GM06990 (cell line): ENCODE measurements at regions not wholly inside any gene's neighbourhood (a gene's known extent, or its start where the extent isn't known, plus 50 kb on each side); places are given as distances from the start of the nearest gene placed in this dataset.
A peak's percentile ranks its signal among the peaks of the same experiment; 100 is the strongest.

Experiments
- DNase-seq: peaks from one replicate; pipeline ENCODE4 v3.0.0-alpha.2; 2011; ENCODE audit not compliant: insufficient read length; ENCODE audit errors: extremely low read depth
- H3K27me3 ChIP-seq: replicated peaks from 2 replicates; pipeline ENCODE4 v1.6.0; 2011; ENCODE audit warnings: low read length; ENCODE audit not compliant: control insufficient read depth, insufficient read depth
- H3K36me3 ChIP-seq: 2 replicates; pipeline ENCODE4 v1.5.1; 2011; ENCODE audit warnings: low read length; ENCODE audit not compliant: control insufficient read depth, insufficient read depth
- H3K4me3 ChIP-seq: replicated peaks from 2 replicates; pipeline ENCODE4 v1.5.1; 2011; ENCODE audit warnings: low read depth, mild to moderate bottlenecking, control low read depth, low read length
- TF ChIP-seq, protein P1 (sequence below): IDR thresholded peaks from 2 replicates; pipeline ENCODE4 v1.5.1; 2011; ENCODE audit warnings: low read length, control low read depth, mild to moderate bottlenecking, inconsistent platforms; ENCODE audit not compliant: insufficient read depth, poor library complexity, severe bottlenecking

DNA sequence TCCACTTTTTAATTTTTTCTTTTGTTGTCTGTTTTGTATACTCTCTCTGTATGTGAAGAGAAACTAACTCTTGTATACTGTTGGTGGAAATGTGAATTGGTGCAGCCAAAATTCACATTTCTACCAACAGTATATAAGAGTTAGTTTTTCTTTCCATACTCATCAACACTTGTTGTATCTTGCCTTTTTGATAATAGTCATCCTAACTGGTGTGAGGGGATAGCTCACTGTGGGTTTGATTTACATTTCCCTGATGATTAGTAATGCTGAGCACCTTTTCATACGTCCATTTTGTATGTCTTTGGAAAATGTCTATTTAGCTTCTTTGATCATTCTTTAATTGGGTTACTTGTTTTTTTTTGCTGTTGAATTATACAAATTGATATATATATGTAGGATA is 375.5 kb upstream of the IGFBP3 start:
- no peak for DNase-seq

DNA sequence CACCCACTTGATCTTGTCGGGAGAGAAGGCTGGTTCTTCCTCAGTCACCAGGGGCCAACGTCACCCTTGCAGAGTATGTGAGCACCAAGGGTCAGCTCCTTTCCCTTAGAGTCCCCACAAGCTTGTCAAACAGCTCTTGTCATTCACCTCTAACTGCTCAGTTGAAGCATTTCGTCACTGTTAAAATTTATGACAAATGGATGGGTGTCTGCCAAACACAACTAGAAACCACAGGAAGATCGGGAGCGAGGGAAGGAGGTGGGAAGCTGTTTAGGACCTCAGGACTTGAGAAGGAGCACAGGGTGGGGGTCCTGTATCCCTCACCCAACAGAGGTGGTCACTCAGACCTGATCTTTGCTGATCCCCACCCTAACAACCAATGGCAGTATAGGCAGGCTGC is 373.3 kb upstream of the IGFBP3 start:
- TF ChIP-seq, protein P1, sequence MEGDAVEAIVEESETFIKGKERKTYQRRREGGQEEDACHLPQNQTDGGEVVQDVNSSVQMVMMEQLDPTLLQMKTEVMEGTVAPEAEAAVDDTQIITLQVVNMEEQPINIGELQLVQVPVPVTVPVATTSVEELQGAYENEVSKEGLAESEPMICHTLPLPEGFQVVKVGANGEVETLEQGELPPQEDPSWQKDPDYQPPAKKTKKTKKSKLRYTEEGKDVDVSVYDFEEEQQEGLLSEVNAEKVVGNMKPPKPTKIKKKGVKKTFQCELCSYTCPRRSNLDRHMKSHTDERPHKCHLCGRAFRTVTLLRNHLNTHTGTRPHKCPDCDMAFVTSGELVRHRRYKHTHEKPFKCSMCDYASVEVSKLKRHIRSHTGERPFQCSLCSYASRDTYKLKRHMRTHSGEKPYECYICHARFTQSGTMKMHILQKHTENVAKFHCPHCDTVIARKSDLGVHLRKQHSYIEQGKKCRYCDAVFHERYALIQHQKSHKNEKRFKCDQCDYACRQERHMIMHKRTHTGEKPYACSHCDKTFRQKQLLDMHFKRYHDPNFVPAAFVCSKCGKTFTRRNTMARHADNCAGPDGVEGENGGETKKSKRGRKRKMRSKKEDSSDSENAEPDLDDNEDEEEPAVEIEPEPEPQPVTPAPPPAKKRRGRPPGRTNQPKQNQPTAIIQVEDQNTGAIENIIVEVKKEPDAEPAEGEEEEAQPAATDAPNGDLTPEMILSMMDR: no peak
- no peaks in the 10 kb centered on the region for H3K36me3 ChIP-seq
- no peak overlapping the region for H3K4me3 ChIP-seq
- DNase-seq: no peak
- H3K27me3 ChIP-seq: no peaks in the 10 kb centered on the region

More for the DNA sequence above, 375.5 kb upstream of the IGFBP3 start:
- Histone ChIP-seq H3K27me3 (no peaks in the 10 kb centered on the region), H3K4me3 (no peak overlapping the region), H3K36me3 (no peaks in the 10 kb centered on the region)
- TF ChIP-seq, protein P1: no peak

DNA sequence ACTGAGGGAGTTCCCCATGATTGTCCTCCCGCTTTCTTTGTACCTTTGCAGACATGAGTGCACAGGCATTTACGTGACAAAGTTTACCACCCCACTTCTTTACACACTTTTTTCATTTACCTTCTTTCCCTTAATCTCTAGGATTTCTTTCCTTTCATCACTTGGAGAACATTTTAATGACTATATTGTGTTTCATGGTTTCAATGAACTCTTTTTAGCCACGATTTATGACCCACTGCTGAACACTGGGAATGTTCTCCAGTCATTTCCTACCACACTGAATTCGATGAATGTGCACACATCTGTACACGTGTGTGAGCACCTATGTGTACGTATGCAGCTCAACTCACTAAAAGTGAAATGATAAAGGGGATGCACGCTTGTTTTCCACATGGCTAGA is 371.7 kb upstream of the IGFBP3 start:
- Histone ChIP-seq H3K27me3 (no peaks in the 10 kb centered on the region), H3K4me3 (no peak overlapping the region), H3K36me3 (no peaks in the 10 kb centered on the region)
- TF ChIP-seq, protein P1: no peak
- DNase-seq: no peak

DNA sequence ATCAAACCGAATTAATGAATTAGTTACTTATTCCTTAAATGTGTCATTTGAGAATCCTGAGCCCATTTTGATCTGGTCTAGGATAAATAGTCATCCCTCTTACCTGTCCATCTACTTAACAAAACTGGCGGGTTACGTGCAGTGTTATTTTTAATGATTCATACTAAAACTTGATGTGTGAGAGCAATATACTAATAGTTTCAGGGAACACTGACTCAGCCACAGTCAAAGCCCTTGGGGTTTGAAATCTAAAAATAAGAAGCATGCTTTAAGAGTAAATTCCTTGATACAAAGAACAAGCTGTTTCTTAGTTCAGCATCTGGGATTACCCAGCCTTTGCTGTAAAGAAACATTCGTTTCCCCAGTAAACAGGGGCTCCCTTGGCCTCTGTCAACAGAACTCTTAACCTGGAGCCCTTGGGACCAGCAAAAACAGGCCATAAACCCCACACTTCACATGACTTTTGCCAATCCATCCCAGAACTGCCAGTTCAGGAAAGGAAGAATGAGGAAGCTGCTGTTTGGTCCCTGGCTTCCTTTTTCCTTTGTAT is 370.6 kb upstream of the IGFBP3 start:
- Histone ChIP-seq H3K36me3 (no peaks in the 10 kb centered on the region), H3K4me3 (no peak overlapping the region), H3K27me3 (no peaks in the 10 kb centered on the region)
- peak; percentile 25 for DNase-seq
- TF ChIP-seq, protein P1: no peak

DNA sequence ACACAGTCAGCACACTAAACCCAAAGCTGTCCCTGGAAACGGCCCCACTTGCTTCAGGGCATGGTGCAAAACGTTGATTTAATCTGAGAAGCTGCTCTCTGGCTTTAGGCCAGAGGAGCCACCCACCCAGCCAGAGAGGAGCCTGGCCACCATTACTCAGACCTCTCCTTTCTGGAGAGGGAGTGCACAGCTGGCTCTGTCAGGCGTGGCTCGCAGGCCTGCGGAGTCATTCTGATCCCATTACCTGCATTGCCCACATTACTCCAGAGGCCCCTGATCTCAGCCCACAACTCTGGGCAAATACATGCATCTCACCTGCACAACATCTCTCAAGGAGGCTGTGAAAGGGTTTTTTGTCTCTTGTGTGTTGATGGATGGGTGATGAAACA is 370.0 kb upstream of the IGFBP3 start:
- Histone ChIP-seq H3K27me3 (no peaks in the 10 kb centered on the region), H3K4me3 (no peak overlapping the region), H3K36me3 (no peaks in the 10 kb centered on the region)
- TF ChIP-seq, protein P1: no peak
- DNase-seq: peak; percentile 44
